OCI-LY1 (cell line): ENCODE measurements at regions not wholly inside any gene's neighbourhood (a gene's known extent, or its start where the extent isn't known, plus 50 kb on each side); places are given as distances from the start of the nearest gene placed in this dataset.

ENCODE experiments used
- H2AFZ ChIP-seq: fragments of 200-600 bp; sonication (generic), shearing (Covaris generic); 2 replicates; pipeline ENCODE4 v1.6.0; 2014; ENCODE audit warnings: antibody characterized with exemption, mild to moderate bottlenecking, low read length
- H3F3A ChIP-seq: fragments of 200-600 bp; sonication (generic), shearing (Covaris generic); 2 replicates; pipeline ENCODE4 v1.6.0; 2014; ENCODE audit warnings: mild to moderate bottlenecking, antibody characterized with exemption, low read length, moderate library complexity; ENCODE audit not compliant: insufficient read depth
- H3K27ac ChIP-seq: fragments of 200-600 bp; sonication (generic); 2 replicates; pipeline ENCODE4 v1.5.1; 2014; ENCODE audit warnings: low read length, mixed run types, mild to moderate bottlenecking, low read depth; ENCODE audit not compliant: poor library complexity, severe bottlenecking
- H3K27me3 ChIP-seq: fragments of 200-600 bp; sonication (generic); 2 replicates; pipeline ENCODE4 v1.6.0; 2014; ENCODE audit warnings: antibody characterized with exemption, mild to moderate bottlenecking, low read length, moderate library complexity; ENCODE audit not compliant: insufficient read depth
- H3K36me3 ChIP-seq: fragments of 200-600 bp; sonication (generic); 2 replicates; pipeline ENCODE4 v1.6.1; 2014; ENCODE audit warnings: mild to moderate bottlenecking, antibody characterized with exemption, low read length, moderate library complexity, mixed read lengths; ENCODE audit not compliant: insufficient read depth
- H3K4me1 ChIP-seq: fragments of 200-600 bp; sonication (generic); 2 replicates; pipeline ENCODE4 v1.5.1; 2014; ENCODE audit warnings: mild to moderate bottlenecking, low read length, moderate library complexity; ENCODE audit not compliant: insufficient read depth, severe bottlenecking
- H3K4me2 ChIP-seq: fragments of 200-600 bp; sonication (generic), shearing (Covaris generic); 2 replicates; pipeline ENCODE4 v1.6.1; 2014; ENCODE audit warnings: low read length
- H3K4me3 ChIP-seq: fragments of 200-600 bp; sonication (generic); 2 replicates; pipeline ENCODE4 v1.5.1; 2014; ENCODE audit warnings: low read length, low read depth, mild to moderate bottlenecking, mixed read lengths; ENCODE audit not compliant: poor library complexity, severe bottlenecking
- H3K79me2 ChIP-seq: fragments of 200-600 bp; shearing (Covaris generic); 2 replicates; pipeline ENCODE4 v1.6.1; 2016; ENCODE audit warnings: mixed run types, low read length, mixed read lengths; ENCODE audit not compliant: insufficient read depth
- H3K9ac ChIP-seq: fragments of 200-600 bp; sonication (generic), shearing (Covaris generic); 2 replicates; pipeline ENCODE4 v1.6.1; 2014; ENCODE audit warnings: mild to moderate bottlenecking, low read length, mixed read lengths
- H3K9me2 ChIP-seq: fragments of 200-600 bp; sonication (generic), shearing (Covaris generic); 2 replicates; pipeline ENCODE4 v1.6.1; 2014; ENCODE audit warnings: low read depth, mild to moderate bottlenecking, low read length, mixed read lengths
- H3K9me3 ChIP-seq: fragments of 200-600 bp; shearing (Covaris generic); 2 replicates; pipeline ENCODE4 v1.6.1; 2014; ENCODE audit warnings: low read length, mixed read lengths
- H4K20me1 ChIP-seq: fragments of 200-600 bp; sonication (generic), shearing (Covaris generic); 2 replicates; pipeline ENCODE4 v1.6.0; 2016; ENCODE audit warnings: mild to moderate bottlenecking, low read length; ENCODE audit not compliant: insufficient read depth
- CTCF ChIP-seq: fragments of 200-600 bp; sonication (generic), shearing (Covaris generic); IDR thresholded peaks from 2 replicates; pipeline ENCODE4 v1.5.1; 2017; ENCODE audit warnings: mild to moderate bottlenecking, antibody characterized with exemption, low read length, moderate library complexity, mixed read lengths
- EZH2 ChIP-seq: fragments of 200-600 bp; sonication (generic), shearing (Covaris generic); IDR thresholded peaks from 2 replicates; pipeline ENCODE4 v1.8.0; 2017; ENCODE audit warnings: borderline replicate concordance, mixed run types, mild to moderate bottlenecking, antibody characterized with exemption, low read length, moderate library complexity, mixed read lengths

- H3K9me2 ChIP-seq = no peaks in the 10 kb centered on the region
- H3K27me3 ChIP-seq = no peaks in the 10 kb centered on the region
- TF ChIP-seq CTCF (no peak), EZH2 (no peak)
- H3K4me1 ChIP-seq = no peaks in the 10 kb centered on the region
- H3K27ac ChIP-seq = no peak overlapping the region
- H4K20me1 ChIP-seq = no peaks in the 10 kb centered on the region
- no peaks in the 10 kb centered on the region for H3K9me3 ChIP-seq
- no peaks in the 10 kb centered on the region for H3K79me2 ChIP-seq
- no peak overlapping the region for H3K9ac ChIP-seq
- no peak overlapping the region for H2AFZ ChIP-seq
- H3K36me3 ChIP-seq = no peaks in the 10 kb centered on the region
- no peak overlapping the region for H3K4me3 ChIP-seq
- no peak overlapping the region for H3K4me2 ChIP-seq
- no peaks in the 10 kb centered on the region for H3F3A ChIP-seq
These were observed 289.0 kb downstream of the RNF144A start for GRCh38 chr2:7206111-7206810.

- no peak overlapping the region for H3K4me2 ChIP-seq
- H3K9me3 ChIP-seq = no peaks in the 10 kb centered on the region
These were observed 290.4 kb downstream of the RNF144A start for GRCh38 chr2:7207631-7208030.

GRCh38 chr2:7209757-7210555 is 292.7 kb downstream of the RNF144A start:
- no peaks in the 10 kb centered on the region for H3F3A ChIP-seq

More at GRCh38 chr2:7207631-7208030, 290.4 kb downstream of the RNF144A start:
- H3K9me2 ChIP-seq = no peaks in the 10 kb centered on the region
- H3K36me3 ChIP-seq = no peaks in the 10 kb centered on the region
- TF ChIP-seq EZH2 = no peak
- TF ChIP-seq CTCF = no peak
- no peak overlapping the region for H3K27ac ChIP-seq
- no peak overlapping the region for H3K4me3 ChIP-seq
- no peak overlapping the region for H2AFZ ChIP-seq
- no peaks in the 10 kb centered on the region for H4K20me1 ChIP-seq
- H3F3A ChIP-seq = no peaks in the 10 kb centered on the region
- H3K27me3 ChIP-seq = no peaks in the 10 kb centered on the region
- no peaks in the 10 kb centered on the region for H3K4me1 ChIP-seq
- no peak overlapping the region for H3K9ac ChIP-seq
- H3K79me2 ChIP-seq = no peaks in the 10 kb centered on the region

More at GRCh38 chr2:7209757-7210555, 292.7 kb downstream of the RNF144A start:
- Histone ChIP-seq H3K4me2 (no peak overlapping the region), H4K20me1 (no peaks in the 10 kb centered on the region), H3K4me3 (no peak overlapping the region), H3K36me3 (no peaks in the 10 kb centered on the region), H3K79me2 (no peaks in the 10 kb centered on the region), H2AFZ (no peak overlapping the region), H3K9me2 (no peaks in the 10 kb centered on the region), H3K27me3 (no peaks in the 10 kb centered on the region), H3K9ac (no peak overlapping the region), H3K4me1 (no peaks in the 10 kb centered on the region), H3K9me3 (no peaks in the 10 kb centered on the region), H3K27ac (no peak overlapping the region)
- TF ChIP-seq CTCF = no peak
- TF ChIP-seq EZH2 = no peak
